Bronchial epithelial cell (primary cell): ENCODE measurements at regions not wholly inside any gene's neighbourhood (a gene's known extent, or its start where the extent isn't known, plus 50 kb on each side); places are given as distances from the start of the nearest gene placed in this dataset.

ENCODE experiments used
- DNase-seq: peaks from one replicate; pipeline ENCODE4 v3.0.0-alpha.2; 2010; ENCODE audit warnings: low read depth
- FAIRE-seq: peaks from 2 replicates; lab custom pipeline; 2011; peaks lifted over from hg19 to GRCh38; lab: Jason Lieb, UNC
- H3K27me3 ChIP-seq: 2 replicates; pipeline ENCODE4 v1.5.1; 2011; ENCODE audit warnings: low read length; ENCODE audit not compliant: control insufficient read depth, insufficient read depth
- H3K36me3 ChIP-seq: 2 replicates; pipeline ENCODE4 v1.5.1; 2011; ENCODE audit warnings: low read length; ENCODE audit not compliant: control insufficient read depth, insufficient read depth
- H3K4me3 ChIP-seq: 2 replicates; pipeline ENCODE4 v1.5.1; 2011; ENCODE audit warnings: mild to moderate bottlenecking, low read depth, low read length, control low read depth
- TF ChIP-seq, protein P1 (sequence below): IDR thresholded peaks from 2 replicates; pipeline ENCODE4 v1.5.1; 2011; ENCODE audit warnings: mild to moderate bottlenecking, moderate library complexity, low read length, control low read depth, inconsistent platforms; ENCODE audit not compliant: insufficient read depth, severe bottlenecking

- no peak overlapping the region for H3K4me3 ChIP-seq
- FAIRE-seq: no peak
- DNase-seq: no peak
- TF ChIP-seq, protein P1, sequence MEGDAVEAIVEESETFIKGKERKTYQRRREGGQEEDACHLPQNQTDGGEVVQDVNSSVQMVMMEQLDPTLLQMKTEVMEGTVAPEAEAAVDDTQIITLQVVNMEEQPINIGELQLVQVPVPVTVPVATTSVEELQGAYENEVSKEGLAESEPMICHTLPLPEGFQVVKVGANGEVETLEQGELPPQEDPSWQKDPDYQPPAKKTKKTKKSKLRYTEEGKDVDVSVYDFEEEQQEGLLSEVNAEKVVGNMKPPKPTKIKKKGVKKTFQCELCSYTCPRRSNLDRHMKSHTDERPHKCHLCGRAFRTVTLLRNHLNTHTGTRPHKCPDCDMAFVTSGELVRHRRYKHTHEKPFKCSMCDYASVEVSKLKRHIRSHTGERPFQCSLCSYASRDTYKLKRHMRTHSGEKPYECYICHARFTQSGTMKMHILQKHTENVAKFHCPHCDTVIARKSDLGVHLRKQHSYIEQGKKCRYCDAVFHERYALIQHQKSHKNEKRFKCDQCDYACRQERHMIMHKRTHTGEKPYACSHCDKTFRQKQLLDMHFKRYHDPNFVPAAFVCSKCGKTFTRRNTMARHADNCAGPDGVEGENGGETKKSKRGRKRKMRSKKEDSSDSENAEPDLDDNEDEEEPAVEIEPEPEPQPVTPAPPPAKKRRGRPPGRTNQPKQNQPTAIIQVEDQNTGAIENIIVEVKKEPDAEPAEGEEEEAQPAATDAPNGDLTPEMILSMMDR: no peak
- no peaks in the 10 kb centered on the region for H3K27me3 ChIP-seq
- H3K36me3 ChIP-seq: no peaks in the 10 kb centered on the region
Measured at GRCh38 chr2:62284471-62284870, 88.6 kb downstream of the B3GNT2 start.

DNA sequence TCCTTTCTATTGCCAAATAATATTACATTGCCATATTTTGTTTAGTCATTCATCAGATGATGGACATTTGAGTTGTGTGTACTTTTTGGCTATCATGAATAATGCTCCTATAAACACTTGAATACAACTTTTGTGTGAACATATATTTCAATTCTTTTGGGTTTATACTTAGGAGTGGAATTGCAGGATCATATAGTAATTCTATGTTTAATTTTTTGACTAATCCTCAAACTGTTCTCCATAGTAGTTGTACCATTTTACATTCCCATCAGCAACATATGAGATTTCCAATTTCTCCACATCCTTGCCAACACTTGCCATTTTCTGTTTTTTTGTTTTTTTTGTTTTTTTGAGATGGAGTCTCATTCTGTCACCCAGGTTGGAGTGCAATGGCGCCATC lies 87.2 kb downstream of the B3GNT2 start:
- DNase-seq (no peak), FAIRE-seq (no peak)
- Histone ChIP-seq H3K4me3 (no peak overlapping the region), H3K36me3 (no peaks in the 10 kb centered on the region), H3K27me3 (no peaks in the 10 kb centered on the region)
- TF ChIP-seq, protein P1: no peak

- Histone ChIP-seq H3K27me3 (no peaks in the 10 kb centered on the region), H3K36me3 (no peaks in the 10 kb centered on the region), H3K4me3 (no peak overlapping the region)
- TF ChIP-seq, protein P1: no peak
- no peak for DNase-seq
- FAIRE-seq: no peak
Measured at GRCh38 chr2:62281663-62282062, 85.7 kb downstream of the B3GNT2 start.

DNA sequence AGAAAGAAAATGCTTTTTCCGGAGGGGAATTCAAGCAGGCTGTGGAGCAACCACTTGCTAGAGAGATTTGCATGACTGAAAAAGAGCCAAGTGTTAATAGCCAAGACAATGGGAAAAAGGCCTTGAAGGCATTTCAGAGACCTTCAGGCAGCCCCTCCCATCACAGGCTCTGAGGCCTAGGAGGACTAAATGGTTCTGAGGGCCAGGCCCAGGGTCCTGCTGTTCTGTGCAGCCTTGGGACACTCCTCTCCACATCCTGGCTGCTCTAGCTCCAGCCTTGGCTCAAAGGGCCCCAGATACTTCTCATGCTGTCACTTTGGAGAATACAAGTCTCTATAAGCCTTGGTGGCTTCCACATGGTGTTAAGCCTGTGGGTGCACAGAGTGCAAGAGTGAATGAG lies 81.8 kb downstream of the B3GNT2 start:
- DNase-seq (no peak), FAIRE-seq (no peak)

More for the DNA sequence above, 81.8 kb downstream of the B3GNT2 start:
- TF ChIP-seq, protein P1: no peak
- Histone ChIP-seq H3K36me3 (no peaks in the 10 kb centered on the region), H3K4me3 (no peak overlapping the region), H3K27me3 (no peaks in the 10 kb centered on the region)
